ENCODE measurements at regions not wholly inside any gene's neighbourhood (a gene's known extent, or its start where the extent isn't known, plus 50 kb on each side); places are given as distances from the start of the nearest gene placed in this dataset.

- no peaks in the 10 kb centered on the region for H3K4me1 ChIP-seq (ENCODE audit: insufficient read depth, low read length, poor library complexity, severe bottlenecking)
- intact Hi-C loops (cut with micrococcal nuclease; ENCODE audit: unreplicated experiment) = no loop called here
- no peaks in the 10 kb centered on the region for H3K36me3 ChIP-seq (ENCODE audit: insufficient read depth, low read length, poor library complexity, severe bottlenecking)
- no peak overlapping the region for H3K4me3 ChIP-seq (ENCODE audit: low read depth, low read length, poor library complexity, severe bottlenecking)
- DNase-seq (ENCODE audit: low spot score) = no peak
- TF ChIP-seq CTCF (conservative IDR thresholded peaks at IDR 0.05; ENCODE audit: low read depth, low read length) (no peak), EZH2 (IDR thresholded peaks at IDR 0.05; ENCODE audit: borderline replicate concordance, low read depth, low read length, poor library complexity, severe bottlenecking) (no peak)
- BruUV-seq (replicated peaks) = no TSS peak
- POLR2A ChIA-PET (ENCODE audit: low non-redundant PET) = no interaction called here
- H3K27ac ChIP-seq (ENCODE audit: low read depth, low read length, poor library complexity, severe bottlenecking) = no peak overlapping the region
- CTCF ChIA-PET = no interaction called here
- no peaks in the 10 kb centered on the region for H3K9me3 ChIP-seq (ENCODE audit: low read depth, low read length, poor library complexity, severe bottlenecking)
- no peaks in the 10 kb centered on the region for H3K27me3 ChIP-seq (replicated peaks; ENCODE audit: insufficient read depth, low read depth, low read length, poor library complexity)
Measured at GRCh38 chr9:99582814-99583213, 238.9 kb upstream of the NR4A3 start.

- H3K4me3 ChIP-seq (ENCODE audit: low read depth, low read length, poor library complexity, severe bottlenecking) = no peak overlapping the region
- TF ChIP-seq CTCF (conservative IDR thresholded peaks at IDR 0.05; ENCODE audit: low read depth, low read length) (no peak), EZH2 (IDR thresholded peaks at IDR 0.05; ENCODE audit: borderline replicate concordance, low read depth, low read length, poor library complexity, severe bottlenecking) (no peak)
- POLR2A ChIA-PET (ENCODE audit: low non-redundant PET) = no interaction called here
- intact Hi-C loops (cut with micrococcal nuclease; ENCODE audit: unreplicated experiment) = no loop called here
- no peaks in the 10 kb centered on the region for H3K27me3 ChIP-seq (replicated peaks; ENCODE audit: insufficient read depth, low read depth, low read length, poor library complexity)
- DNase-seq (ENCODE audit: low spot score) = no peak
- H3K27ac ChIP-seq (ENCODE audit: low read depth, low read length, poor library complexity, severe bottlenecking) = no peak overlapping the region
- no TSS peak for BruUV-seq (replicated peaks)
- no peaks in the 10 kb centered on the region for H3K9me3 ChIP-seq (ENCODE audit: low read depth, low read length, poor library complexity, severe bottlenecking)
- H3K36me3 ChIP-seq (ENCODE audit: insufficient read depth, low read length, poor library complexity, severe bottlenecking) = no peaks in the 10 kb centered on the region
- CTCF ChIA-PET = no interaction called here
- H3K4me1 ChIP-seq (ENCODE audit: insufficient read depth, low read length, poor library complexity, severe bottlenecking) = no peaks in the 10 kb centered on the region
Measured at GRCh38 chr9:99588299-99588698, 233.4 kb upstream of the NR4A3 start.

GRCh38 chr9:99588747-99589146 lies 232.9 kb upstream of the NR4A3 start:
- H3K9me3 ChIP-seq (ENCODE audit: low read depth, low read length, poor library complexity, severe bottlenecking) = no peaks in the 10 kb centered on the region
- CTCF ChIA-PET = no interaction called here
- BruUV-seq (replicated peaks) = no TSS peak
- H3K27me3 ChIP-seq (replicated peaks; ENCODE audit: insufficient read depth, low read depth, low read length, poor library complexity) = no peaks in the 10 kb centered on the region
- intact Hi-C loops (cut with micrococcal nuclease; ENCODE audit: unreplicated experiment) = no loop called here
- POLR2A ChIA-PET (ENCODE audit: low non-redundant PET) = no interaction called here
- no peak for DNase-seq (ENCODE audit: low spot score)
- TF ChIP-seq EZH2 (IDR thresholded peaks at IDR 0.05; ENCODE audit: borderline replicate concordance, low read depth, low read length, poor library complexity, severe bottlenecking) = no peak
- no peak for TF ChIP-seq CTCF (conservative IDR thresholded peaks at IDR 0.05; ENCODE audit: low read depth, low read length)
- no peaks in the 10 kb centered on the region for H3K4me1 ChIP-seq (ENCODE audit: insufficient read depth, low read length, poor library complexity, severe bottlenecking)
- no peaks in the 10 kb centered on the region for H3K36me3 ChIP-seq (ENCODE audit: insufficient read depth, low read length, poor library complexity, severe bottlenecking)
- no peak overlapping the region for H3K27ac ChIP-seq (ENCODE audit: low read depth, low read length, poor library complexity, severe bottlenecking)
- H3K4me3 ChIP-seq (ENCODE audit: low read depth, low read length, poor library complexity, severe bottlenecking) = no peak overlapping the region

Data from A673 (cell line).